K562 (cell line): ENCODE measurements at regions not wholly inside any gene's neighbourhood (a gene's known extent, or its start where the extent isn't known, plus 50 kb on each side); places are given as distances from the start of the nearest gene placed in this dataset.

Experiments used
- C11orf30 ChIP-seq: fragments of 450-650 bp; IDR thresholded peaks from 2 replicates; pipeline ENCODE4 v1.6.1; 2016; ENCODE audit warnings: low read depth, mild to moderate bottlenecking
- CAMTA2 ChIP-seq: fragments of 250-450 bp; sonication (Bioruptor Pico); conservative IDR thresholded peaks from 2 replicates; pipeline ENCODE4 v1.5.1; 2022
- ERF ChIP-seq: fragments of 450-650 bp; formaldehyde crosslinking; IDR thresholded peaks from 2 replicates; pipeline ENCODE4 v1.4.0; 2020; ENCODE audit warnings: mild to moderate bottlenecking, mixed read lengths
- FOXJ2 ChIP-seq: fragments of 200-800 bp; sonication (Bioruptor generic); IDR thresholded peaks from 2 replicates; pipeline ENCODE4 v1.6.1; 2016; ENCODE audit warnings: missing genetic modification characterization, missing compliant biosample characterization
- MAFG ChIP-seq: fragments of 450-650 bp; conservative IDR thresholded peaks from 2 replicates; pipeline ENCODE4 v1.6.1; 2016; ENCODE audit warnings: missing genetic modification characterization, missing compliant biosample characterization
- NBN ChIP-seq: fragments of 450-650 bp; IDR thresholded peaks from 2 replicates; pipeline ENCODE4 v1.6.1; 2016; ENCODE audit warnings: low read depth, mild to moderate bottlenecking
- OTX1 ChIP-seq: fragments of 450-650 bp; formaldehyde crosslinking; IDR thresholded peaks from 2 replicates; pipeline ENCODE4 v1.4.0; 2022; ENCODE audit warnings: mild to moderate bottlenecking
- PHB ChIP-seq: fragments of 250-450 bp; sonication (Bioruptor Pico); IDR thresholded peaks from 2 replicates; pipeline ENCODE4 v1.5.0; 2021
- POLR2B ChIP-seq: fragments of 450-650 bp; IDR thresholded peaks from 2 replicates; pipeline ENCODE4 v1.6.1; 2018; ENCODE audit warnings: low read depth; ENCODE audit not compliant: partially characterized antibody
- POLR2G ChIP-seq: fragments of 200-400 bp; formaldehyde crosslinking; IDR thresholded peaks from 2 replicates; pipeline ENCODE4 v1.6.1; 2017; ENCODE audit warnings: low read depth, mild to moderate bottlenecking, antibody characterized with exemption, low read length, moderate library complexity
- POU5F1 ChIP-seq: fragments of 150-350 bp; IDR thresholded peaks from 2 replicates; pipeline ENCODE4 v1.6.1; 2014; ENCODE audit warnings: borderline replicate concordance, low read length, low read depth, mild to moderate bottlenecking; ENCODE audit not compliant: partially characterized antibody
- RNF2 ChIP-seq: sonication (generic); IDR thresholded peaks from 2 replicates; pipeline ENCODE4 v1.6.1; 2016
- SIRT6 ChIP-seq: IDR thresholded peaks from one replicate; pipeline ENCODE4 v1.6.1; 2012; ENCODE audit warnings: low read depth, mild to moderate bottlenecking, control low read depth, inconsistent platforms, low read length, moderate library complexity
- SREBF2 ChIP-seq: sonication (generic); formaldehyde crosslinking; IDR thresholded peaks from 2 replicates; pipeline ENCODE4 v1.4.0; 2020; ENCODE audit warnings: mild to moderate bottlenecking, missing genetic modification reagents
- TRIM28 ChIP-seq: fragments of 450-650 bp; IDR thresholded peaks from 2 replicates; pipeline ENCODE4 v1.6.1; 2017
- ZNF324 ChIP-seq: fragments of 250-450 bp; sonication (Bioruptor Pico); IDR thresholded peaks from 2 replicates; pipeline ENCODE4 v1.4.0; 2020; ENCODE audit warnings: mild to moderate bottlenecking
- ZNF384 ChIP-seq: IDR thresholded peaks from 2 replicates; pipeline ENCODE4 v1.6.1; 2012; ENCODE audit warnings: low read depth, low read length, improper control_type of control experiment
- TF ChIP-seq, protein P1 (sequence below): fragments of 450-650 bp; formaldehyde crosslinking; IDR thresholded peaks from 2 replicates; pipeline ENCODE4 v1.4.0; 2020; ENCODE audit warnings: mild to moderate bottlenecking
- TF ChIP-seq, protein P2 (sequence below): sonication (generic); formaldehyde crosslinking; IDR thresholded peaks from 2 replicates; pipeline ENCODE4 v1.9.0; 2022; ENCODE audit warnings: mild to moderate bottlenecking, missing genetic modification reagents
- TF ChIP-seq, protein P3 (sequence below): fragments of 250-450 bp; sonication (Bioruptor Pico); IDR thresholded peaks from 2 replicates; pipeline ENCODE4 v1.4.0; 2020; ENCODE audit warnings: mild to moderate bottlenecking, moderate library complexity
- TF ChIP-seq, protein P4 (sequence below), 2 experiments: fragments of 450-650 bp; IDR thresholded peaks; 2 replicates each; pipeline ENCODE4 v1.6.1; 2016
- TF ChIP-seq, protein P5 (sequence below): fragments of 250-450 bp; sonication (Bioruptor Pico); IDR thresholded peaks from 2 replicates; pipeline ENCODE4 v1.9.0; 2021; ENCODE audit warnings: mild to moderate bottlenecking, inconsistent platforms
- TF ChIP-seq, protein P6 (sequence below): sonication (generic); formaldehyde crosslinking; IDR thresholded peaks from 2 replicates; pipeline ENCODE4 v1.8.0; 2022; ENCODE audit warnings: missing genetic modification reagents, mild to moderate bottlenecking, borderline replicate concordance

DNA sequence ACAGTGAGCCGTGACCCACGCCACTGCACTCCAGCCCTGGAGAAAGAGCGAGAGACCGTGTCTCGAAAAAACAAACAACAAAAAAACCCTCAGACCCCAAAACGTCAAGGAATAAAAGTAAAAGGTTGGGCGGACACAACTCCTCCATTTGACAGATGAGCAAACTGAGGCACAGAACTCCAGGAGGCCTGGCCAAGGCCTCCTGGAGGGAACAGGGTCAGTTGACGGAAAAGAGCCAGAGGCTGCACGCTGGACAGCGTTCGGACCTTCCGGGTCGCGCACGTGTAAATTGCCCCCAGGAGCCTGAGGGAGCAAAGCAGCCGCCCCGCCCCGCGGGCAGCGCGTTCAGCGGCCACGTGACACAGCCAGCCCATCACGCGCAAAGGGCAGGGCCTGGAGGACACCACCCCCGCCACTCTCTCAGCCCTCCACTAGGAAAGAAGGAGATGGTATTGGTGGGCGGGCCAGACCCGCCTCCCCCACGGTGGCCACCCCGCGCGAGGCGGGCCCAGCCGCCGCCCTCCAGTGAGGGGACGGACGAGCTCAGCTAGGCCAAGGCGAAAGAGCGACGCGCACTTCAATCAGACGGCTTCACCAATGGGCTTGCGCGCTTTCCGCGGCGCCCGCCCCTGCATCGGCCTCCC is 81.5 kb downstream of the PTPDC1 start (continued):
- TF ChIP-seq POLR2G (peak; percentile 58), FOXJ2 (tag) (no peak), CAMTA2 (CRISPR knock-in tag) (no peak), TRIM28 (0 out of 2 replicates have a peak, but pooled peaks have one; percentile 28), OTX1 (CRISPR knock-in tag) (no peak), C11orf30 (no peak), SREBF2 (CRISPR knock-in tag) (no peak), PHB (CRISPR knock-in tag) (no peak), SIRT6 (no peak), ZNF384 (no peak), MAFG (tag) (no peak), RNF2 (peak; percentile 35; the same call in 1 of the 2 replicates), POU5F1 (no peak), ZNF324 (CRISPR knock-in tag) (no peak), ERF (CRISPR knock-in tag) (0 out of 2 replicates have a peak, but pooled peaks have one; percentile 28), NBN (peak; percentile 73; the same call in 1 of the 2 replicates), POLR2B (peak; percentile 58)
- TF ChIP-seq, protein P1, sequence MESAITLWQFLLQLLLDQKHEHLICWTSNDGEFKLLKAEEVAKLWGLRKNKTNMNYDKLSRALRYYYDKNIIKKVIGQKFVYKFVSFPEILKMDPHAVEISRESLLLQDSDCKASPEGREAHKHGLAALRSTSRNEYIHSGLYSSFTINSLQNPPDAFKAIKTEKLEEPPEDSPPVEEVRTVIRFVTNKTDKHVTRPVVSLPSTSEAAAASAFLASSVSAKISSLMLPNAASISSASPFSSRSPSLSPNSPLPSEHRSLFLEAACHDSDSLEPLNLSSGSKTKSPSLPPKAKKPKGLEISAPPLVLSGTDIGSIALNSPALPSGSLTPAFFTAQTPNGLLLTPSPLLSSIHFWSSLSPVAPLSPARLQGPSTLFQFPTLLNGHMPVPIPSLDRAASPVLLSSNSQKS (CRISPR knock-in tag), result no peak
- TF ChIP-seq, protein P2, sequence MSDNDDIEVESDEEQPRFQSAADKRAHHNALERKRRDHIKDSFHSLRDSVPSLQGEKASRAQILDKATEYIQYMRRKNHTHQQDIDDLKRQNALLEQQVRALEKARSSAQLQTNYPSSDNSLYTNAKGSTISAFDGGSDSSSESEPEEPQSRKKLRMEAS (CRISPR knock-in tag), result peak; percentile 97
- TF ChIP-seq, protein P3, sequence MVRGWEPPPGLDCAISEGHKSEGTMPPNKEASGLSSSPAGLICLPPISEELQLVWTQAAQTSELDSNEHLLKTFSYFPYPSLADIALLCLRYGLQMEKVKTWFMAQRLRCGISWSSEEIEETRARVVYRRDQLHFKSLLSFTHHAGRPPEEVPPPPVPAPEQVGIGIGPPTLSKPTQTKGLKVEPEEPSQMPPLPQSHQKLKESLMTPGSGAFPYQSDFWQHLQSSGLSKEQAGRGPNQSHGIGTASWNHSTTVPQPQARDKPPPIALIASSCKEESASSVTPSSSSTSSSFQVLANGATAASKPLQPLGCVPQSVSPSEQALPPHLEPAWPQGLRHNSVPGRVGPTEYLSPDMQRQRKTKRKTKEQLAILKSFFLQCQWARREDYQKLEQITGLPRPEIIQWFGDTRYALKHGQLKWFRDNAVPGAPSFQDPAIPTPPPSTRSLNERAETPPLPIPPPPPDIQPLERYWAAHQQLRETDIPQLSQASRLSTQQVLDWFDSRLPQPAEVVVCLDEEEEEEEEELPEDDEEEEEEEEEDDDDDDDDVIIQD (CRISPR knock-in tag), result no peak
- TF ChIP-seq, protein P4, sequence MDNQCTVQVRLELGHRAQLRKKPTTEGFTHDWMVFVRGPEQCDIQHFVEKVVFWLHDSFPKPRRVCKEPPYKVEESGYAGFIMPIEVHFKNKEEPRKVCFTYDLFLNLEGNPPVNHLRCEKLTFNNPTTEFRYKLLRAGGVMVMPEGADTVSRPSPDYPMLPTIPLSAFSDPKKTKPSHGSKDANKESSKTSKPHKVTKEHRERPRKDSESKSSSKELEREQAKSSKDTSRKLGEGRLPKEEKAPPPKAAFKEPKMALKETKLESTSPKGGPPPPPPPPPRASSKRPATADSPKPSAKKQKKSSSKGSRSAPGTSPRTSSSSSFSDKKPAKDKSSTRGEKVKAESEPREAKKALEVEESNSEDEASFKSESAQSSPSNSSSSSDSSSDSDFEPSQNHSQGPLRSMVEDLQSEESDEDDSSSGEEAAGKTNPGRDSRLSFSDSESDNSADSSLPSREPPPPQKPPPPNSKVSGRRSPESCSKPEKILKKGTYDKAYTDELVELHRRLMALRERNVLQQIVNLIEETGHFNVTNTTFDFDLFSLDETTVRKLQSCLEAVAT (IDR thresholded peaks at IDR 0.05), result 0 out of 4 replicates have a peak, but pooled peaks have one; percentile 51 to 53
- TF ChIP-seq, protein P5, sequence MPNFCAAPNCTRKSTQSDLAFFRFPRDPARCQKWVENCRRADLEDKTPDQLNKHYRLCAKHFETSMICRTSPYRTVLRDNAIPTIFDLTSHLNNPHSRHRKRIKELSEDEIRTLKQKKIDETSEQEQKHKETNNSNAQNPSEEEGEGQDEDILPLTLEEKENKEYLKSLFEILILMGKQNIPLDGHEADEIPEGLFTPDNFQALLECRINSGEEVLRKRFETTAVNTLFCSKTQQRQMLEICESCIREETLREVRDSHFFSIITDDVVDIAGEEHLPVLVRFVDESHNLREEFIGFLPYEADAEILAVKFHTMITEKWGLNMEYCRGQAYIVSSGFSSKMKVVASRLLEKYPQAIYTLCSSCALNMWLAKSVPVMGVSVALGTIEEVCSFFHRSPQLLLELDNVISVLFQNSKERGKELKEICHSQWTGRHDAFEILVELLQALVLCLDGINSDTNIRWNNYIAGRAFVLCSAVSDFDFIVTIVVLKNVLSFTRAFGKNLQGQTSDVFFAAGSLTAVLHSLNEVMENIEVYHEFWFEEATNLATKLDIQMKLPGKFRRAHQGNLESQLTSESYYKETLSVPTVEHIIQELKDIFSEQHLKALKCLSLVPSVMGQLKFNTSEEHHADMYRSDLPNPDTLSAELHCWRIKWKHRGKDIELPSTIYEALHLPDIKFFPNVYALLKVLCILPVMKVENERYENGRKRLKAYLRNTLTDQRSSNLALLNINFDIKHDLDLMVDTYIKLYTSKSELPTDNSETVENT (CRISPR knock-in tag), result no peak
- TF ChIP-seq, protein P6, sequence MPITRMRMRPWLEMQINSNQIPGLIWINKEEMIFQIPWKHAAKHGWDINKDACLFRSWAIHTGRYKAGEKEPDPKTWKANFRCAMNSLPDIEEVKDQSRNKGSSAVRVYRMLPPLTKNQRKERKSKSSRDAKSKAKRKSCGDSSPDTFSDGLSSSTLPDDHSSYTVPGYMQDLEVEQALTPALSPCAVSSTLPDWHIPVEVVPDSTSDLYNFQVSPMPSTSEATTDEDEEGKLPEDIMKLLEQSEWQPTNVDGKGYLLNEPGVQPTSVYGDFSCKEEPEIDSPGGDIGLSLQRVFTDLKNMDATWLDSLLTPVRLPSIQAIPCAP (CRISPR knock-in tag), result no peak
